ENCODE measurements at regions not wholly inside any gene's neighbourhood (a gene's known extent, or its start where the extent isn't known, plus 50 kb on each side); places are given as distances from the start of the nearest gene placed in this dataset.

- no peak for DNase-seq (ENCODE audit: low spot score)
- Histone ChIP-seq H3K9ac (ENCODE audit: low read depth in 1 of 2, low read length in 2 of 2) (no peak overlapping the region), H3K36me3 (ENCODE audit: control insufficient read depth in 4 of 4, insufficient read depth in 3 of 4, low read depth in 1 of 4, low read length in 3 of 4) (no peaks in the 10 kb centered on the region), H3K9me3 (ENCODE audit: control insufficient read depth in 4 of 4, low read length in 3 of 4) (no peaks in the 10 kb centered on the region), H3K4me1 (ENCODE audit: control insufficient read depth in 4 of 4, insufficient read depth in 4 of 4, low read length in 3 of 4) (no peaks in the 10 kb centered on the region), H3K27me3 (ENCODE audit: control insufficient read depth in 4 of 4, insufficient read depth in 4 of 4, low read length in 3 of 4) (no peaks in the 10 kb centered on the region), H3K4me3 (ENCODE audit: low read depth in 1 of 3, low read length in 3 of 3) (no peak overlapping the region), H3K27ac (ENCODE audit: low read depth in 1 of 2, low read length in 2 of 2) (no peak overlapping the region)
- TF ChIP-seq YY1 (IDR thresholded peaks at IDR 0.05) (no peak), RXRA (IDR thresholded peaks at IDR 0.05) (no peak), FOXA2 (IDR thresholded peaks at IDR 0.05) (no peak), EGR1 (IDR thresholded peaks at IDR 0.05; ENCODE audit: low read depth in 2 of 2) (no peak), GABPA (IDR thresholded peaks at IDR 0.05 in 1 of 2, conservative IDR thresholded peaks at IDR 0.05 in 1 of 2) (no peak), NR2F2 (IDR thresholded peaks at IDR 0.05) (no peak), ATF3 (IDR thresholded peaks at IDR 0.05) (no peak), HNF4A (conservative IDR thresholded peaks at IDR 0.05) (no peak)
- TF ChIP-seq, protein P1, sequence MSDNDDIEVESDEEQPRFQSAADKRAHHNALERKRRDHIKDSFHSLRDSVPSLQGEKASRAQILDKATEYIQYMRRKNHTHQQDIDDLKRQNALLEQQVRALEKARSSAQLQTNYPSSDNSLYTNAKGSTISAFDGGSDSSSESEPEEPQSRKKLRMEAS (IDR thresholded peaks at IDR 0.05) = no peak
- TF ChIP-seq, protein P2, sequence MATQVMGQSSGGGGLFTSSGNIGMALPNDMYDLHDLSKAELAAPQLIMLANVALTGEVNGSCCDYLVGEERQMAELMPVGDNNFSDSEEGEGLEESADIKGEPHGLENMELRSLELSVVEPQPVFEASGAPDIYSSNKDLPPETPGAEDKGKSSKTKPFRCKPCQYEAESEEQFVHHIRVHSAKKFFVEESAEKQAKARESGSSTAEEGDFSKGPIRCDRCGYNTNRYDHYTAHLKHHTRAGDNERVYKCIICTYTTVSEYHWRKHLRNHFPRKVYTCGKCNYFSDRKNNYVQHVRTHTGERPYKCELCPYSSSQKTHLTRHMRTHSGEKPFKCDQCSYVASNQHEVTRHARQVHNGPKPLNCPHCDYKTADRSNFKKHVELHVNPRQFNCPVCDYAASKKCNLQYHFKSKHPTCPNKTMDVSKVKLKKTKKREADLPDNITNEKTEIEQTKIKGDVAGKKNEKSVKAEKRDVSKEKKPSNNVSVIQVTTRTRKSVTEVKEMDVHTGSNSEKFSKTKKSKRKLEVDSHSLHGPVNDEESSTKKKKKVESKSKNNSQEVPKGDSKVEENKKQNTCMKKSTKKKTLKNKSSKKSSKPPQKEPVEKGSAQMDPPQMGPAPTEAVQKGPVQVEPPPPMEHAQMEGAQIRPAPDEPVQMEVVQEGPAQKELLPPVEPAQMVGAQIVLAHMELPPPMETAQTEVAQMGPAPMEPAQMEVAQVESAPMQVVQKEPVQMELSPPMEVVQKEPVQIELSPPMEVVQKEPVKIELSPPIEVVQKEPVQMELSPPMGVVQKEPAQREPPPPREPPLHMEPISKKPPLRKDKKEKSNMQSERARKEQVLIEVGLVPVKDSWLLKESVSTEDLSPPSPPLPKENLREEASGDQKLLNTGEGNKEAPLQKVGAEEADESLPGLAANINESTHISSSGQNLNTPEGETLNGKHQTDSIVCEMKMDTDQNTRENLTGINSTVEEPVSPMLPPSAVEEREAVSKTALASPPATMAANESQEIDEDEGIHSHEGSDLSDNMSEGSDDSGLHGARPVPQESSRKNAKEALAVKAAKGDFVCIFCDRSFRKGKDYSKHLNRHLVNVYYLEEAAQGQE (IDR thresholded peaks at IDR 0.05) = no peak
- TF ChIP-seq, protein P3, sequence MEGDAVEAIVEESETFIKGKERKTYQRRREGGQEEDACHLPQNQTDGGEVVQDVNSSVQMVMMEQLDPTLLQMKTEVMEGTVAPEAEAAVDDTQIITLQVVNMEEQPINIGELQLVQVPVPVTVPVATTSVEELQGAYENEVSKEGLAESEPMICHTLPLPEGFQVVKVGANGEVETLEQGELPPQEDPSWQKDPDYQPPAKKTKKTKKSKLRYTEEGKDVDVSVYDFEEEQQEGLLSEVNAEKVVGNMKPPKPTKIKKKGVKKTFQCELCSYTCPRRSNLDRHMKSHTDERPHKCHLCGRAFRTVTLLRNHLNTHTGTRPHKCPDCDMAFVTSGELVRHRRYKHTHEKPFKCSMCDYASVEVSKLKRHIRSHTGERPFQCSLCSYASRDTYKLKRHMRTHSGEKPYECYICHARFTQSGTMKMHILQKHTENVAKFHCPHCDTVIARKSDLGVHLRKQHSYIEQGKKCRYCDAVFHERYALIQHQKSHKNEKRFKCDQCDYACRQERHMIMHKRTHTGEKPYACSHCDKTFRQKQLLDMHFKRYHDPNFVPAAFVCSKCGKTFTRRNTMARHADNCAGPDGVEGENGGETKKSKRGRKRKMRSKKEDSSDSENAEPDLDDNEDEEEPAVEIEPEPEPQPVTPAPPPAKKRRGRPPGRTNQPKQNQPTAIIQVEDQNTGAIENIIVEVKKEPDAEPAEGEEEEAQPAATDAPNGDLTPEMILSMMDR (IDR thresholded peaks at IDR 0.05; ENCODE audit: low read depth, low read length, missing input control) = no peak
- 65% methylated on average over 4 of the region's 4 CpGs for WGBS
Measured at GRCh38 chr14:22097586-22098292, 424.1 kb upstream of the OR4E1 start.

GRCh38 chr14:22097072-22097471 is 423.5 kb upstream of the OR4E1 start:
- WGBS = 56% methylated on average over 5 of the region's 5 CpGs
- no peaks in the 10 kb centered on the region for H3K27me3 ChIP-seq (ENCODE audit: control insufficient read depth in 4 of 4, insufficient read depth in 4 of 4, low read length in 3 of 4)
- DNase-seq (ENCODE audit: low spot score) = no peak
- H3K4me1 ChIP-seq (ENCODE audit: control insufficient read depth in 4 of 4, insufficient read depth in 4 of 4, low read length in 3 of 4) = no peaks in the 10 kb centered on the region
- H3K4me3 ChIP-seq (ENCODE audit: low read depth in 1 of 3, low read length in 3 of 3) = no peak overlapping the region
- no peaks in the 10 kb centered on the region for H3K9me3 ChIP-seq (ENCODE audit: control insufficient read depth in 4 of 4, low read length in 3 of 4)
- H3K27ac ChIP-seq (ENCODE audit: low read depth in 1 of 2, low read length in 2 of 2) = no peak overlapping the region
- H3K36me3 ChIP-seq (ENCODE audit: control insufficient read depth in 4 of 4, insufficient read depth in 3 of 4, low read depth in 1 of 4, low read length in 3 of 4) = no peaks in the 10 kb centered on the region
- no peak overlapping the region for H3K9ac ChIP-seq (ENCODE audit: low read depth in 1 of 2, low read length in 2 of 2)
- TF ChIP-seq, protein P3 (IDR thresholded peaks at IDR 0.05; ENCODE audit: low read depth, low read length, missing input control) = no peak
- TF ChIP-seq SP1 (IDR thresholded peaks at IDR 0.05) (no peak), HNF4A (conservative IDR thresholded peaks at IDR 0.05) (no peak), ATF3 (IDR thresholded peaks at IDR 0.05) (no peak), YY1 (IDR thresholded peaks at IDR 0.05) (no peak), HNF4G (IDR thresholded peaks at IDR 0.05) (no peak), EGR1 (IDR thresholded peaks at IDR 0.05; ENCODE audit: low read depth in 2 of 2) (no peak), TAF1 (conservative IDR thresholded peaks at IDR 0.05) (no peak), GABPA (IDR thresholded peaks at IDR 0.05 in 1 of 2, conservative IDR thresholded peaks at IDR 0.05 in 1 of 2) (no peak), JUND (IDR thresholded peaks at IDR 0.05) (no peak), FOXA1 (IDR thresholded peaks at IDR 0.05) (no peak), FOXA2 (IDR thresholded peaks at IDR 0.05) (no peak), NR2F2 (IDR thresholded peaks at IDR 0.05) (no peak), RXRA (IDR thresholded peaks at IDR 0.05) (no peak), RAD21 (IDR thresholded peaks at IDR 0.05) (no peak)
- TF ChIP-seq, protein P4, sequence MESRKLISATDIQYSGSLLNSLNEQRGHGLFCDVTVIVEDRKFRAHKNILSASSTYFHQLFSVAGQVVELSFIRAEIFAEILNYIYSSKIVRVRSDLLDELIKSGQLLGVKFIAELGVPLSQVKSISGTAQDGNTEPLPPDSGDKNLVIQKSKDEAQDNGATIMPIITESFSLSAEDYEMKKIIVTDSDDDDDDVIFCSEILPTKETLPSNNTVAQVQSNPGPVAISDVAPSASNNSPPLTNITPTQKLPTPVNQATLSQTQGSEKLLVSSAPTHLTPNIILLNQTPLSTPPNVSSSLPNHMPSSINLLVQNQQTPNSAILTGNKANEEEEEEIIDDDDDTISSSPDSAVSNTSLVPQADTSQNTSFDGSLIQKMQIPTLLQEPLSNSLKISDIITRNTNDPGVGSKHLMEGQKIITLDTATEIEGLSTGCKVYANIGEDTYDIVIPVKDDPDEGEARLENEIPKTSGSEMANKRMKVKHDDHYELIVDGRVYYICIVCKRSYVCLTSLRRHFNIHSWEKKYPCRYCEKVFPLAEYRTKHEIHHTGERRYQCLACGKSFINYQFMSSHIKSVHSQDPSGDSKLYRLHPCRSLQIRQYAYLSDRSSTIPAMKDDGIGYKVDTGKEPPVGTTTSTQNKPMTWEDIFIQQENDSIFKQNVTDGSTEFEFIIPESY (IDR thresholded peaks at IDR 0.05) = no peak
- TF ChIP-seq, protein P1 (IDR thresholded peaks at IDR 0.05) = no peak

All from liver (tissue), 8 donors.